ENCODE measurements at regions not wholly inside any gene's neighbourhood (a gene's known extent, or its start where the extent isn't known, plus 50 kb on each side); places are given as distances from the start of the nearest gene placed in this dataset.

DNA sequence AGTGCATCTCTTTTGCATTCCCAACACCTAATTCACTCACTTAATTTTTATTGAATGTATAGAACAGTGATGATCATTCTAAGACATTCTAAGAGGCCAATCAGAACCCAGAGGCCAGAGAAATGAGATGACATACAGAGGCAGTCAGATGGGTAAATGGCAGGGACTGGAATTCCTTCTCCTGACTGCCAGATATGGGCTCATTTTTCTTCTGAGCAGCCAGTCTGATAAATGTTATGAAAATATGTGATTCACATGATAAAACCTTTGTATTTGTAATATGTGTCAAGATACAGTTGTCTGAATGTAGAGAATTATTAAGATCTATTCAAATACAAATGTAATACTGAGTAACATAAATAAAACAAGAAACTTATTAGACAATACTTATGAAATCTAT, 277.8 kb downstream of the EPM2A start:
- TF ChIP-seq, protein P1, sequence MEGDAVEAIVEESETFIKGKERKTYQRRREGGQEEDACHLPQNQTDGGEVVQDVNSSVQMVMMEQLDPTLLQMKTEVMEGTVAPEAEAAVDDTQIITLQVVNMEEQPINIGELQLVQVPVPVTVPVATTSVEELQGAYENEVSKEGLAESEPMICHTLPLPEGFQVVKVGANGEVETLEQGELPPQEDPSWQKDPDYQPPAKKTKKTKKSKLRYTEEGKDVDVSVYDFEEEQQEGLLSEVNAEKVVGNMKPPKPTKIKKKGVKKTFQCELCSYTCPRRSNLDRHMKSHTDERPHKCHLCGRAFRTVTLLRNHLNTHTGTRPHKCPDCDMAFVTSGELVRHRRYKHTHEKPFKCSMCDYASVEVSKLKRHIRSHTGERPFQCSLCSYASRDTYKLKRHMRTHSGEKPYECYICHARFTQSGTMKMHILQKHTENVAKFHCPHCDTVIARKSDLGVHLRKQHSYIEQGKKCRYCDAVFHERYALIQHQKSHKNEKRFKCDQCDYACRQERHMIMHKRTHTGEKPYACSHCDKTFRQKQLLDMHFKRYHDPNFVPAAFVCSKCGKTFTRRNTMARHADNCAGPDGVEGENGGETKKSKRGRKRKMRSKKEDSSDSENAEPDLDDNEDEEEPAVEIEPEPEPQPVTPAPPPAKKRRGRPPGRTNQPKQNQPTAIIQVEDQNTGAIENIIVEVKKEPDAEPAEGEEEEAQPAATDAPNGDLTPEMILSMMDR (IDR thresholded peaks at IDR 0.05): no peak
- no peak for TF ChIP-seq POLR2AphosphoS5 (IDR thresholded peaks at IDR 0.05)

Data from suprapubic skin (tissue), 3 donors.